ENCODE measurements at regions not wholly inside any gene's neighbourhood (a gene's known extent, or its start where the extent isn't known, plus 50 kb on each side); places are given as distances from the start of the nearest gene placed in this dataset.

- TF ChIP-seq TAF15 (IDR thresholded peaks at IDR 0.05; ENCODE audit: low read depth, low read length), result no peak
- no peak for TF ChIP-seq ZNF280B (CRISPR knock-in tag; IDR thresholded peaks at IDR 0.05)
- peak; percentile 50 to 65 for TF ChIP-seq NRF1 (conservative IDR thresholded peaks at IDR 0.05 in 1 of 2, IDR thresholded peaks at IDR 0.05 in 1 of 2)
- TF ChIP-seq ZNF77 (CRISPR knock-in tag; IDR thresholded peaks at IDR 0.05), result no peak
- no peak for TF ChIP-seq RBM34 (IDR thresholded peaks at IDR 0.05; ENCODE audit: borderline replicate concordance, insufficient read depth, low read length)
- TF ChIP-seq HDAC8 (tag; IDR thresholded peaks at IDR 0.05), result no peak
- TF ChIP-seq SRSF3 (IDR thresholded peaks at IDR 0.05; ENCODE audit: insufficient read depth, low read length), result no peak
- TF ChIP-seq NCOR1 (IDR thresholded peaks at IDR 0.05), result no peak
- TF ChIP-seq ZSCAN29 (IDR thresholded peaks at IDR 0.05), result no peak
- TF ChIP-seq PPARD (CRISPR knock-in tag; IDR thresholded peaks at IDR 0.05), result no peak
- TF ChIP-seq HNRNPL (IDR thresholded peaks at IDR 0.05; ENCODE audit: low read depth, low read length), result no peak
- 0 out of 2 replicates have a peak, but pooled peaks have one; percentile 20 for TF ChIP-seq TOE1 (IDR thresholded peaks at IDR 0.05; ENCODE audit: borderline replicate concordance)
- no peak for TF ChIP-seq TOE1 (CRISPR knock-in tag; IDR thresholded peaks at IDR 0.05; ENCODE audit: borderline replicate concordance, low read depth)
- TF ChIP-seq PRMT5 (CRISPR knock-in tag; IDR thresholded peaks at IDR 0.05), result no peak
- no peak for TF ChIP-seq KLF10 (CRISPR knock-in tag; IDR thresholded peaks at IDR 0.05)
- TF ChIP-seq TRIM28 (IDR thresholded peaks at IDR 0.05), result no peak
- TF ChIP-seq ZFP1 (CRISPR knock-in tag; IDR thresholded peaks at IDR 0.05), result no peak
- peak; percentile 76 for TF ChIP-seq SMARCC2 (IDR thresholded peaks at IDR 0.05; ENCODE audit: low read depth)
- TF ChIP-seq ZZZ3 (IDR thresholded peaks at IDR 0.05), result no peak
- TF ChIP-seq ZNF384 (IDR thresholded peaks at IDR 0.05; ENCODE audit: low read depth, low read length), result no peak
- no peak for TF ChIP-seq E2F6 (IDR thresholded peaks at IDR 0.05; ENCODE audit: borderline replicate concordance in 1 of 2, extremely low read depth in 1 of 2, insufficient read depth in 1 of 2, insufficient read length in 1 of 2, low read depth in 1 of 2, low read length in 1 of 2, poor library complexity in 1 of 2, severe bottlenecking in 1 of 2)
- no peak for TF ChIP-seq FOXJ3 (CRISPR knock-in tag; IDR thresholded peaks at IDR 0.05)
- TF ChIP-seq VEZF1 (CRISPR knock-in tag; IDR thresholded peaks at IDR 0.05), result peak; percentile 99
- no peak for TF ChIP-seq HDAC6 (IDR thresholded peaks at IDR 0.05; ENCODE audit: low read depth, low read length)
- TF ChIP-seq GTF2B (IDR thresholded peaks at IDR 0.05; ENCODE audit: extremely low read depth, insufficient read length), result no peak
- no peak for TF ChIP-seq MCM2 (IDR thresholded peaks at IDR 0.05; ENCODE audit: low read depth)
Measured at GRCh38 chr9:127561491-127562278, 50.4 kb upstream of the STXBP1 start (continued).
